HepG2 (cell line): ENCODE measurements at regions not wholly inside any gene's neighbourhood (a gene's known extent, or its start where the extent isn't known, plus 50 kb on each side); places are given as distances from the start of the nearest gene placed in this dataset.

Experiments
- ATAC-seq: fragments of 200-7000 bp; cut with Tn5 transposase; 3 replicates; pipeline ENCODE4 v1.9.1; 2020; ENCODE audit warnings: mild to moderate bottlenecking, moderate library complexity
- BruUV-seq: library from RNA; stranded (reverse); fragments of 400-500 nt; replicated peaks from 2 replicates; lab custom pipeline; 2021; lab: Mats Ljungman, UMichigan
- CTCF ChIA-PET: fragments of 300-600 bp; formaldehyde crosslinking; extraction: SDS; loops from one replicate; lab custom pipeline; 2021; ENCODE audit warnings: low total read pairs, inconsistent platforms, low intra/inter-chr PET ratio; lab: Yijun Ruan, JAX
- POLR2A ChIA-PET: fragments of 350-600 bp; sonication (Branson Sonifier 250); formaldehyde crosslinking; loops from one replicate; lab custom pipeline; 2020; ENCODE audit warnings: antibody characterized with exemption, inconsistent platforms; lab: Yijun Ruan, JAX
- DNase-seq: peaks from one replicate; pipeline ENCODE4 v3.0.0-alpha.2; 2015; ENCODE audit warnings: low spot score
- FAIRE-seq: peaks from 3 replicates; lab custom pipeline; 2011; peaks lifted over from hg19 to GRCh38; lab: Jason Lieb, UNC
- H2AFZ ChIP-seq: one replicate; pipeline ENCODE4 v1.6.1; 2011; ENCODE audit warnings: low read length, inconsistent platforms
- H3K27ac ChIP-seq: fragments of 300-600 bp; 3 replicates; pipeline ENCODE4 v1.8.0; 2011; ENCODE audit warnings: mixed run types, mild to moderate bottlenecking, mixed read lengths, low read length, inconsistent platforms; ENCODE audit not compliant: insufficient read depth; ENCODE audit errors: extremely low read length
- H3K27me3 ChIP-seq, 2 experiments: fragments of 200-600 bp in 1 of 2; 2 replicates in 1 of 2; 3 replicates in 1 of 2; pipeline versions ENCODE4 v1.6.0 to v1.8.0; 2011; ENCODE audit warnings: low read length in 2 of 2, mild to moderate bottlenecking in 2 of 2, moderate library complexity in 2 of 2, inconsistent platforms in 1 of 2; ENCODE audit not compliant: insufficient read depth in 2 of 2, control insufficient read depth in 1 of 2
- H3K36me3 ChIP-seq, 2 experiments: fragments of 200-600 bp in 1 of 2; replicated peaks in 1 of 2; 2 replicates in 1 of 2; 3 replicates in 1 of 2; pipeline versions ENCODE4 v1.5.1 to v1.8.0; 2011; ENCODE audit warnings: low read length in 2 of 2, inconsistent platforms in 1 of 2; ENCODE audit not compliant: insufficient read depth in 2 of 2, control insufficient read depth in 1 of 2
- H3K4me1 ChIP-seq: 2 replicates; pipeline ENCODE4 v1.5.1; 2012; ENCODE audit warnings: low read length, inconsistent platforms; ENCODE audit not compliant: insufficient read depth
- H3K4me2 ChIP-seq: 2 replicates; pipeline ENCODE4 v1.6.0; 2011; ENCODE audit warnings: low read depth, low read length, inconsistent platforms
- H3K4me3 ChIP-seq, 3 experiments: fragments of 200-600 bp in 1 of 3; sonication (generic), shearing (Covaris generic) in 1 of 3; replicated peaks in 1 of 3; 2 replicates each; pipeline ENCODE4 v1.5.1; 2011 to 2016; ENCODE audit warnings: low read length in 3 of 3, inconsistent platforms in 2 of 3, low read depth in 2 of 3, mild to moderate bottlenecking in 2 of 3, control low read depth in 1 of 3, mixed read lengths in 1 of 3; ENCODE audit not compliant: insufficient read depth in 1 of 3
- H3K79me2 ChIP-seq: one replicate; pipeline ENCODE4 v1.6.1; 2011; ENCODE audit warnings: low read length, inconsistent platforms; ENCODE audit not compliant: insufficient read depth
- H3K9ac ChIP-seq: 2 replicates; pipeline ENCODE4 v1.6.0; 2011; ENCODE audit warnings: mild to moderate bottlenecking, low read depth, low read length, inconsistent platforms; ENCODE audit not compliant: insufficient read depth
- H3K9me3 ChIP-seq: 2 replicates; pipeline ENCODE4 v1.5.1; 2012; ENCODE audit warnings: mild to moderate bottlenecking, low read length
- H4K20me1 ChIP-seq: 2 replicates; pipeline ENCODE4 v1.6.0; 2011; ENCODE audit warnings: inconsistent platforms, mild to moderate bottlenecking, low read length, moderate library complexity; ENCODE audit not compliant: insufficient read depth
- CREB1 ChIP-seq, 2 experiments: fragments of 450-650 bp in 1 of 2; IDR thresholded peaks; 2 replicates each; pipeline ENCODE4 v1.6.1; 2016 to 2017; ENCODE audit warnings: control low read depth in 1 of 2, mild to moderate bottlenecking in 1 of 2, missing compliant biosample characterization in 1 of 2, missing genetic modification characterization in 1 of 2
- HDAC6 ChIP-seq: fragments of 200-600 bp; sonication (generic); IDR thresholded peaks from 2 replicates; pipeline ENCODE4 v1.7.0; 2017; ENCODE audit warnings: mild to moderate bottlenecking, antibody characterized with exemption, low read length, low read depth
- IKZF4 ChIP-seq: sonication (generic); formaldehyde crosslinking; IDR thresholded peaks from 2 replicates; pipeline ENCODE4 v1.5.1; 2020; ENCODE audit warnings: borderline replicate concordance, mild to moderate bottlenecking, low read depth, missing genetic modification reagents; ENCODE audit errors: not compliant biosample characterization
- MATR3 ChIP-seq: sonication (generic); formaldehyde crosslinking; IDR thresholded peaks from 2 replicates; pipeline ENCODE4 v1.4.0; 2020; ENCODE audit warnings: missing genetic modification reagents
- MAZ ChIP-seq, 2 experiments: sonication (generic) in 1 of 2; formaldehyde crosslinking in 1 of 2; IDR thresholded peaks; 2 replicates each; pipeline versions ENCODE4 v1.5.0 to v1.6.1; 2012 to 2020; ENCODE audit warnings: low read depth in 2 of 2, mild to moderate bottlenecking in 2 of 2, borderline replicate concordance in 1 of 2, improper control_type of control experiment in 1 of 2, low read length in 1 of 2, missing genetic modification reagents in 1 of 2, moderate library complexity in 1 of 2
- MLLT10 ChIP-seq: sonication (generic); formaldehyde crosslinking; IDR thresholded peaks from 2 replicates; pipeline ENCODE4 v1.4.0; 2020; ENCODE audit warnings: missing genetic modification reagents
- MXD4 ChIP-seq: IDR thresholded peaks from 2 replicates; pipeline ENCODE4 v1.6.1; 2016; ENCODE audit warnings: mild to moderate bottlenecking, missing biosample characterization, missing genetic modification reagents
- NFIC ChIP-seq: IDR thresholded peaks from 2 replicates; pipeline ENCODE4 v1.6.1; 2012; ENCODE audit warnings: mild to moderate bottlenecking, low read length, inconsistent platforms
- SAP130 ChIP-seq: IDR thresholded peaks from 2 replicates; pipeline ENCODE4 v1.6.1; 2016; ENCODE audit warnings: low read depth
- SMARCE1 ChIP-seq: fragments of 450-650 bp; IDR thresholded peaks from 2 replicates; pipeline ENCODE4 v1.6.1; 2017; ENCODE audit warnings: borderline replicate concordance
- ZNF569 ChIP-seq: sonication (generic); formaldehyde crosslinking; IDR thresholded peaks from 2 replicates; pipeline ENCODE4 v1.5.0; 2020; ENCODE audit warnings: mild to moderate bottlenecking, missing genetic modification reagents, moderate library complexity, borderline replicate concordance
- ZNF614 ChIP-seq: IDR thresholded peaks from 2 replicates; pipeline ENCODE4 v1.6.1; 2018; ENCODE audit warnings: missing biosample characterization, missing genetic modification reagents, inconsistent platforms, borderline replicate concordance
- ZNF766 ChIP-seq: sonication (generic); formaldehyde crosslinking; IDR thresholded peaks from 2 replicates; pipeline ENCODE4 v1.5.0; 2020; ENCODE audit warnings: missing genetic modification reagents, borderline replicate concordance
- ZNF788 ChIP-seq: sonication (generic); formaldehyde crosslinking; IDR thresholded peaks from 2 replicates; pipeline ENCODE4 v1.5.0; 2020; ENCODE audit warnings: mild to moderate bottlenecking, missing genetic modification reagents, borderline replicate concordance
- ZNF891 ChIP-seq: sonication (generic); formaldehyde crosslinking; IDR thresholded peaks from 2 replicates; pipeline ENCODE4 v1.5.0; 2020; ENCODE audit warnings: mild to moderate bottlenecking, missing genetic modification reagents
- WGBS: methylation state at CpG from one replicate; pipeline ENCODE4 v1.1.6; 2017; ENCODE audit warnings: low lambda C conversion rate; 5-methylcytosine and 5-hydroxymethylcytosine counted together
- in situ Hi-C: cut with HindIII; loops from 2 replicates; pipeline ENCODE4 v1.10.0; 2017; ENCODE audit warnings: low pct_unique_long_range_greater_than_20kb; ENCODE audit not compliant: extremely low pct_ligation_motif_present
- intact Hi-C: fragments of 100-400 bp; cut with micrococcal nuclease; formaldehyde crosslinking; loops from one replicate; pipeline ENCODE4 v1.10.0; 2022; ENCODE audit not compliant: unreplicated experiment
- TF ChIP-seq, protein P1 (sequence below): sonication (generic); formaldehyde crosslinking; IDR thresholded peaks from 2 replicates; pipeline ENCODE4 v1.8.0; 2022; ENCODE audit warnings: mild to moderate bottlenecking, missing genetic modification reagents; ENCODE audit not compliant: insufficient replicate concordance
- TF ChIP-seq, protein P2 (sequence below): sonication (generic); formaldehyde crosslinking; IDR thresholded peaks from 2 replicates; pipeline ENCODE4 v1.4.0; 2020; ENCODE audit warnings: missing genetic modification reagents
- TF ChIP-seq, protein P3 (sequence below): sonication (generic); formaldehyde crosslinking; IDR thresholded peaks from 2 replicates; pipeline ENCODE4 v1.9.0; 2021; ENCODE audit warnings: missing genetic modification reagents, borderline replicate concordance

DNA sequence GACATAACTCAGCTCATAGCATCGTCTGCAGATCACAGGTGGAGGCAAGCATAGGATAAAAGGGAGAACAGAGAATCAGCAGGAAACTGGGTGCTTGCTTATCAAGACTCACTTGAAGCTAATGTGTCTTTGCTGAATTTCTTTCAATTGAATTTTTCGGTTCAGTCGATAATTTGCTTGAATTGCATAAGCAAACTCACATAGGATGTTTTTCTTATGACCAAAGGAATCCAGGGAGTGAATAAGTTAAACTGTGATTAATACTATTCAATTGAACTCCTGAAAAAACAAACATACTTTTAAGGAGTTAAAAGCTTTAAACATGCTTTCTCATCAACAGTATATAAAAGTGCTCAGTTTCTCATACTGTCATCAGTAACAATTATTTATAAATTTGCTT is 707.1 kb upstream of the ACVR2A start:
- BruUV-seq = no TSS peak
- H3K4me1 ChIP-seq = no peaks in the 10 kb centered on the region
- no peak for FAIRE-seq
- H3K79me2 ChIP-seq = no peaks in the 10 kb centered on the region
- CTCF ChIA-PET = no interaction called here
- in situ Hi-C loops = no loop called here
- 0% methylated on average over 3 of the region's 3 CpGs for WGBS
- H3K27ac ChIP-seq = no peak overlapping the region
- DNase-seq = no peak
- H4K20me1 ChIP-seq = no peaks in the 10 kb centered on the region
- no peak overlapping the region for H3K4me3 ChIP-seq
- no peak overlapping the region for H2AFZ ChIP-seq
- no peaks in the 10 kb centered on the region for H3K27me3 ChIP-seq
- H3K9ac ChIP-seq = no peak overlapping the region
- POLR2A ChIA-PET = no interaction called here
- no peaks in the 10 kb centered on the region for H3K9me3 ChIP-seq
- no peak for ATAC-seq
- H3K4me2 ChIP-seq = no peak overlapping the region
- intact Hi-C loops = no loop called here
- H3K36me3 ChIP-seq = no peaks in the 10 kb centered on the region
- TF ChIP-seq ZNF569 (CRISPR knock-in tag) (no peak), SAP130 (CRISPR knock-in tag) (no peak), IKZF4 (CRISPR knock-in tag) (no peak), HDAC6 (no peak), SMARCE1 (no peak), MLLT10 (no peak), ZNF788 (CRISPR knock-in tag) (no peak), CREB1 (IDR thresholded peaks at IDR 0.05) (no peak), CREB1 (CRISPR knock-in tag; IDR thresholded peaks at IDR 0.05) (no peak), ZNF766 (CRISPR knock-in tag) (no peak), MXD4 (CRISPR knock-in tag) (no peak), ZNF891 (CRISPR knock-in tag) (no peak), MAZ (IDR thresholded peaks at IDR 0.05; ENCODE audit: borderline replicate concordance, low read depth, low read length) (no peak), MAZ (CRISPR knock-in tag; IDR thresholded peaks at IDR 0.05; ENCODE audit: low read depth) (no peak), MATR3 (CRISPR knock-in tag) (no peak), ZNF614 (no peak), NFIC (no peak)
- TF ChIP-seq, protein P1, sequence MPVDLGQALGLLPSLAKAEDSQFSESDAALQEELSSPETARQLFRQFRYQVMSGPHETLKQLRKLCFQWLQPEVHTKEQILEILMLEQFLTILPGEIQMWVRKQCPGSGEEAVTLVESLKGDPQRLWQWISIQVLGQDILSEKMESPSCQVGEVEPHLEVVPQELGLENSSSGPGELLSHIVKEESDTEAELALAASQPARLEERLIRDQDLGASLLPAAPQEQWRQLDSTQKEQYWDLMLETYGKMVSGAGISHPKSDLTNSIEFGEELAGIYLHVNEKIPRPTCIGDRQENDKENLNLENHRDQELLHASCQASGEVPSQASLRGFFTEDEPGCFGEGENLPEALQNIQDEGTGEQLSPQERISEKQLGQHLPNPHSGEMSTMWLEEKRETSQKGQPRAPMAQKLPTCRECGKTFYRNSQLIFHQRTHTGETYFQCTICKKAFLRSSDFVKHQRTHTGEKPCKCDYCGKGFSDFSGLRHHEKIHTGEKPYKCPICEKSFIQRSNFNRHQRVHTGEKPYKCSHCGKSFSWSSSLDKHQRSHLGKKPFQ (CRISPR knock-in tag) = no peak
- TF ChIP-seq, protein P2, sequence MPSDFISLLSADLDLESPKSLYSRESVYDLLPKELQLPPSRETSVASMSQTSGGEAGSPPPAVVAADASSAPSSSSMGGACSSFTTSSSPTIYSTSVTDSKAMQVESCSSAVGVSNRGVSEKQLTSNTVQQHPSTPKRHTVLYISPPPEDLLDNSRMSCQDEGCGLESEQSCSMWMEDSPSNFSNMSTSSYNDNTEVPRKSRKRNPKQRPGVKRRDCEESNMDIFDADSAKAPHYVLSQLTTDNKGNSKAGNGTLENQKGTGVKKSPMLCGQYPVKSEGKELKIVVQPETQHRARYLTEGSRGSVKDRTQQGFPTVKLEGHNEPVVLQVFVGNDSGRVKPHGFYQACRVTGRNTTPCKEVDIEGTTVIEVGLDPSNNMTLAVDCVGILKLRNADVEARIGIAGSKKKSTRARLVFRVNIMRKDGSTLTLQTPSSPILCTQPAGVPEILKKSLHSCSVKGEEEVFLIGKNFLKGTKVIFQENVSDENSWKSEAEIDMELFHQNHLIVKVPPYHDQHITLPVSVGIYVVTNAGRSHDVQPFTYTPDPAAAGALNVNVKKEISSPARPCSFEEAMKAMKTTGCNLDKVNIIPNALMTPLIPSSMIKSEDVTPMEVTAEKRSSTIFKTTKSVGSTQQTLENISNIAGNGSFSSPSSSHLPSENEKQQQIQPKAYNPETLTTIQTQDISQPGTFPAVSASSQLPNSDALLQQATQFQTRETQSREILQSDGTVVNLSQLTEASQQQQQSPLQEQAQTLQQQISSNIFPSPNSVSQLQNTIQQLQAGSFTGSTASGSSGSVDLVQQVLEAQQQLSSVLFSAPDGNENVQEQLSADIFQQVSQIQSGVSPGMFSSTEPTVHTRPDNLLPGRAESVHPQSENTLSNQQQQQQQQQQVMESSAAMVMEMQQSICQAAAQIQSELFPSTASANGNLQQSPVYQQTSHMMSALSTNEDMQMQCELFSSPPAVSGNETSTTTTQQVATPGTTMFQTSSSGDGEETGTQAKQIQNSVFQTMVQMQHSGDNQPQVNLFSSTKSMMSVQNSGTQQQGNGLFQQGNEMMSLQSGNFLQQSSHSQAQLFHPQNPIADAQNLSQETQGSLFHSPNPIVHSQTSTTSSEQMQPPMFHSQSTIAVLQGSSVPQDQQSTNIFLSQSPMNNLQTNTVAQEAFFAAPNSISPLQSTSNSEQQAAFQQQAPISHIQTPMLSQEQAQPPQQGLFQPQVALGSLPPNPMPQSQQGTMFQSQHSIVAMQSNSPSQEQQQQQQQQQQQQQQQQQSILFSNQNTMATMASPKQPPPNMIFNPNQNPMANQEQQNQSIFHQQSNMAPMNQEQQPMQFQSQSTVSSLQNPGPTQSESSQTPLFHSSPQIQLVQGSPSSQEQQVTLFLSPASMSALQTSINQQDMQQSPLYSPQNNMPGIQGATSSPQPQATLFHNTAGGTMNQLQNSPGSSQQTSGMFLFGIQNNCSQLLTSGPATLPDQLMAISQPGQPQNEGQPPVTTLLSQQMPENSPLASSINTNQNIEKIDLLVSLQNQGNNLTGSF = no peak
- TF ChIP-seq, protein P3, sequence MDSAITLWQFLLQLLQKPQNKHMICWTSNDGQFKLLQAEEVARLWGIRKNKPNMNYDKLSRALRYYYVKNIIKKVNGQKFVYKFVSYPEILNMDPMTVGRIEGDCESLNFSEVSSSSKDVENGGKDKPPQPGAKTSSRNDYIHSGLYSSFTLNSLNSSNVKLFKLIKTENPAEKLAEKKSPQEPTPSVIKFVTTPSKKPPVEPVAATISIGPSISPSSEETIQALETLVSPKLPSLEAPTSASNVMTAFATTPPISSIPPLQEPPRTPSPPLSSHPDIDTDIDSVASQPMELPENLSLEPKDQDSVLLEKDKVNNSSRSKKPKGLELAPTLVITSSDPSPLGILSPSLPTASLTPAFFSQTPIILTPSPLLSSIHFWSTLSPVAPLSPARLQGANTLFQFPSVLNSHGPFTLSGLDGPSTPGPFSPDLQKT (CRISPR knock-in tag) = no peak
